ENCODE measurements at regions not wholly inside any gene's neighbourhood (a gene's known extent, or its start where the extent isn't known, plus 50 kb on each side); places are given as distances from the start of the nearest gene placed in this dataset.
"Not testable (repeated sequence)": the region's sequence is repeated elsewhere in the genome, so short reads cannot be mapped to it uniquely, and the experiment has no call there.

DNA sequence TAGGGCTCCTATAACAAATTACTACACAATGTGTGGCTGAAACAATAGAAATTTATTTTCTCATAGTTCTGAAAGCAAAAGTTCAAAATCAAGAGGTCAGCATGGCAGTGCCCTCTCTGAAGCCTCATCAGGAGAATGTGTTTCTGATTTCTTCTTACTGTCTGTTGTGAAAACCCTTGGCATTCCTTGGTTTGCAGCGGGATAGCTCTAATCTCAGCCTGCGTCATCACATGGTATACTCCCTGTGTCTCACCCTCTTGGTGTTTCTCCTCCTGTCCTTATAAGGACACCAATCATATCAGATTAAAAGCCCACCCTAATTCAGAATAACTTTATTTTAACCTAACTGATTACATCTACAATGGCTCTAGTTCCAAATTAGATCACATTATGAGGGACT is 87.5 kb upstream of the CDH9 start:
- DNase-seq, result no peak

DNA sequence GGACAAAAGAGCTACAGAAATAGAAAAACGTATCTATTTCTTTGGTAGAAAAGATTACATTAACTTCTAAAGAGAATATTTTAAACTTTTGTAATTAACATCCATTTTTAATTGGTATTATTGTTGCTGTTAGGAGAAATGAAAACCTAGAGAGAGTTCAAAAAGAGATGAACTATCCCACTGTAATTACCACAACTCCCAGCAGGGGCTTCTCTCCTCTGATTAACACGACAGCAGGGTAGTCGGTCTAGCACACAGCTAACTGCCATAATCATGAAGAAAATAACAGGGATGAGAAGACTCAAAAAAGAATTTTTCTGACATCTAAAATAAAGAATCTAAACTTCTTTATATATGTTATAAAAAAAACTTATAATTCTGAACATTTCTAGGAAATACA is 86.2 kb upstream of the CDH9 start:
- no peak for DNase-seq

DNA sequence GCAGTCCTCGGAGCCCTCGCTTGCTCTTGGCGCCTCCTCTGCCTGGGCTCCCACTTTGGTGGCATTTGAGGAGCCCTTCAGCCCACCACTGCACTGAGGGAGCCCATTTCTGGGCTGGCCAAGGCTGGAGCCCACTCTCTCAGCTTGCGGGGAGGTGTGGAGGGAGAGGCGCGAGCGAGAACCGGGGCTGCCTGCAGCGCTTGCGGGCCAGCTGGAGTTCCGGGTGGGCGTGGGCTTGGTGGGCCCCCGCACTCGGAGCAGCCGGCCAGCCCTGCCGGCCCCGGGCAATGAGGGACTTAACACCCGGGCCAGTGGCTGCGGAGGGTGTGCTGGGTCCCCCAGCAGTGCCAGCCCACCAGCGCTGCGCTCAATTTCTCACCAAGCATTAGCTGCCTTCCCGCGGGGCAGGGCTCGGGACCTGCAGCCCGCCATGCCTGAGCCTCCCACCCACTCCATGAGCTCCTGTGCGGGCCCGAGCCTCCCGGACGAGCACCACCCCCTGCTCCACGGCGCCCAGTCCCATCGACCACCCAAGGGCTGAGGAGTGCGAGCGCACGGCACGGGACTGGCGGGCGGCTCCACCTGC is 81.4 kb upstream of the CDH9 start:
- DNase-seq, result not testable (repeated sequence)

DNA sequence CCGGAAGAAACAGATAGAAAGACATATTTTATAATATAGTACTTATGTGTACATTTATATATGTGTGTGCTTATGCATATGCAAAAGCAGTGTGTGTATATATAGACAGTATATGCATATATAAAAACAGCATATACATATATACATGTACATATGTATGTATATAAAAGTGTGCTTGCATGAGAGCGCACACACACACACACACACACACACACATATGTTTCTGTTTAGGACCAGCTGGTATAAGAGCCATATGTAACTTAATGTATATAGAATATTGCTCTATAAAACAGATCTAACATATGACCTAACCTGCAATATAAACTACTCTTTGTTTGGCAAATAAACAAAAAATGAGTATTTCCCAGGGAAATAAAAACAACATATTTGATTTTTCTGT is 65.1 kb upstream of the CDH9 start:
- no peak for DNase-seq

DNA sequence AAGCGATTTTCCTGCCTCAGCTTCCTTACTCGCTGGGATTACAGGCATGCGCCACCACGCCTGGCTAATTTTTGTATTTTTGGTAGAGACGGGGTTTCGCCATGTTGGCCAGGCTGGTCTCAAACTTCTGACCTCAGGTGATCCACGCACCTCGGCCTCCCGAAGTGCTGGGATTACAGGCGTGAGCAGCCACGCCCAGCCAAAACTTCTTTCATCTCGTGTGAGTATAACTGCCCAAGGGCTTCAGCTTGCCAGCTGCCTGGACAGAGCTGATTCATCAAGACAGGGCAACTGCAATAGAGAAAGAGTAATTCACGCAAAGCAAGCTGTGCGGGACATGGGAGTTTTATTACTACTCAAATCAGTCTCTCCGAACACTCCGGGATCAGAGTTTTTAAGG is 57.4 kb upstream of the CDH9 start:
- DNase-seq, result not testable (repeated sequence)

DNA sequence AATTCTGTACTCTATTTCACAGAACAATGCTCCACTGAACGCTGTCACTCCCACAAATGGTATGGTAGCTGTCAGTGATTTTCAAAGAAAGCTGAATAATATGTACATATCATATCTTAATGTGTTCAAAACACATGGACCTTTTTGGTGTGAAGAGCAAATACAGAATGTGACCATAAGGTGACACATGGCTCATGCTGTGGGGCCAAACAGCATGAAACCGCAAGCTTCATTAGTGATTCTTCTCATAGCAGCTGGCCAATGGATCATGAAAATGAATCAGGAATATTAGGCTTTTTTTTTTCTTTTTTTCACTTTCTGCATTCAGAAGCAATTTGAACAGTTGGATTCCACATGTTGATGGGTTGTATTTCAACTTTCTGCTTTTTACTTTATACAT is 54.9 kb upstream of the CDH9 start:
- no peak for DNase-seq

DNA sequence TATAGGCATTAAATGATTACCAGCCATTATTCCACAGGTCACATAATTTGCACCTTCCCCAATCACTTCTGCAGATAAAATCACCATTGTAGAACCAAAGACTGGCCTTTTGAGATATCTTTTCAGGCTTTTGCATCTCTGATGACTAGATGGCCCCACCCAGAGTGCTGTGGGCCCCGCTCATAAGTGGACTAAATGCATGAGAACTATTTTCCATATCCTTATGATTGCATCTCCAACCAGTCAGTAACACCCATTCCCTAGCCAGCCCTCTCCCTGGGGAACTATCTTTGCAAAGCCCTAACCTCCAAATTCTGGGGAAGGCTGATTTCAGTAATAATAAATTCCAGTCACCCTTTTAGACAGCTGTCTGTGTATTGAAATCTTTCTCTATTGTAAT is 53.5 kb upstream of the CDH9 start:
- DNase-seq, result no peak

DNA sequence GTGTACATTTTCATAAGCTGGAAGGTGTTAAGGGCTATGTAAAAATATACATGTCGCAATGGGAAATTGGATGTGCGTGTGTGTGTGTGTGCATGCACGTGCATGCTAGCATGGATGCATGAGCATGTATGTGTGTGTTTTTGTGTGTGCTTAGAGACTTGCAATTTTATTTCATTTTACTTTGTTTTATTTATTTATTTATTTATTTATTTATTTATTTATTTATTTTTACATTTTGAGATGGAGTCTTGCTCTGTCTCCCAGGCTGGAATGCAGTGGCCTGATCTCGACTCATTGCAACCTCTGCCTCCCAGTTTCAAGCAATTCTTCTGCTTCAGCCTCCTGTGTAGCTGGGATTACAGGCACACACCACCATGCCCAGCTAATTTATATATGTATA is 50.4 kb upstream of the CDH9 start:
- DNase-seq, result not testable (repeated sequence)
